Urothelium cell line (cell line): ENCODE measurements at regions not wholly inside any gene's neighbourhood (a gene's known extent, or its start where the extent isn't known, plus 50 kb on each side); places are given as distances from the start of the nearest gene placed in this dataset.
A peak's percentile ranks its signal among the peaks of the same experiment; 100 is the strongest.

Experiments
- DNase-seq: peaks from one replicate; pipeline ENCODE4 v3.0.0; 2011; ENCODE audit warnings: low spot score, mixed read lengths
- FAIRE-seq: peaks from 2 replicates; lab custom pipeline; 2011; peaks lifted over from hg19 to GRCh38; lab: Jason Lieb, UNC

DNA sequence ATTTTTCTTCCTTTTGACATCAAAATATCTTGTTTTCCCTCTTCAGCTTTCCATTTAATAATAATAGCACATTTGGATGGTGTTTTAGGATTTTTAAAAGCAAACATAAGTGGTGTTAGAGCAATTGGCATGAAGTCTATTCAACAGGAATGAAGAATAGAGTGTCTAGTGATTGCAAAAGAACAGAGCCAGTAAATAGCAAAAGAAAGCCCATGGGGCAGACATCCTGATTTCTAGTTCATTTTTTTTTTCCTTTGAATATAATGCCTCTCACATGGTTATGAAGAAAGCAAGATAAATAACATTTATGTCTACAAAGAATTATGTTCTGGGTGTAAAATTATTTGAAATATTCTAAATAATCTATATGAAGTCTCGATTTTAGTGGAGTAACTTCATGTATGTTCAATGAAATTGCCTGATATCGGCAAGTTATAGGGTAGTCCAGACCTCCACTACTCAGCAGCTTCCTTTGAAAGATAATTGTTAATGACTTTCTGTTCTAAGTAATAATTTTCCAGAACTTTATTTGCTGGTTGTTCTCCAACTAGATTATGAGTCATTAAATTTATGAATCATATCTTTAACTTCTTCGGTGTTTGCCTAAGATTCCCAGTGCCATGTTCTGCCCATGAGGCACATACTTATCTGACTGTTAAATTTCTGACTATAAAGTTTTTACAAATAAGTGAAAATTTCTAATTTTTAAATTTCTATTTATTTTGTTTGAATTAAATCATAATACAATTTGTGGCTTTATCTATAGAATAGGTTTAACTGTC lies 587.9 kb downstream of the TLL1 start:
- no peak for DNase-seq
- no peak for FAIRE-seq

DNA sequence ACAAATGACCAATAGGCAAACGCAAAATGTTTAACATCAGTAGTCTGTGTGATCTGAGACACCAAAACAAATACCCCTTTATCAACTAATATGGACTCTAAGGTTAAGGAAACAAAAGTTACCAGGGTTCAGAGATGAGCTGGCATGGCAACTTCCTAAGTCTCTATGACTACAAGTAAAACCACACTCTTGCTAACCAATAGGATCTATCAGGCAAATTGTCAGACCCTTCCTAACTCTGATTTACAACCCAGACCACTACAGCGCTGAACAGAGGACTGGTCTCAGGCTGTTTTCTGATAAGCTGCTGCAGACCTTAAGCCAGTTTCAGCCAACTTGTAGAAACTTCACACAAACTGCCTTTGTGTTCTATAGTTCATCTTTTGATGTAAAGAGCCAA lies 608.0 kb downstream of the TLL1 start:
- no peak for FAIRE-seq

DNA sequence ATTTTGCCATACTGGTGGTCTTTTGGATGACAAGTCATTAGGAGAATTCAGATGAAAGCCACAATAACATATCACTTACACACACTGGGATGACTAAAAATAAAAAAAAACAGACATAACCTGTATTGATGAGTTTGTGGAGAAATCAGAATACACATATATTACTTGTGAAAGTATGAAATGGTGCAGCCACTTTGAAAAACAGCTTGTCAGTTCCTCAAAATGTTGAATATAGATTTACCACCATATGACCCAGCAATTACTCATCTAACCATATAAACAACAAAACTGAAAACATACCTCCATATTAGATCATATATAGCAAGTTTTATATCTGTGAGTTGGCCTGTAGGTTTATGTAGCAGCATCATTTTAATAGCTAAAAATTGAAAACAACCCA lies 608.7 kb downstream of the TLL1 start:
- no peak for FAIRE-seq
- no peak for DNase-seq

More for the DNA sequence above, 608.0 kb downstream of the TLL1 start:
- DNase-seq = no peak

DNA sequence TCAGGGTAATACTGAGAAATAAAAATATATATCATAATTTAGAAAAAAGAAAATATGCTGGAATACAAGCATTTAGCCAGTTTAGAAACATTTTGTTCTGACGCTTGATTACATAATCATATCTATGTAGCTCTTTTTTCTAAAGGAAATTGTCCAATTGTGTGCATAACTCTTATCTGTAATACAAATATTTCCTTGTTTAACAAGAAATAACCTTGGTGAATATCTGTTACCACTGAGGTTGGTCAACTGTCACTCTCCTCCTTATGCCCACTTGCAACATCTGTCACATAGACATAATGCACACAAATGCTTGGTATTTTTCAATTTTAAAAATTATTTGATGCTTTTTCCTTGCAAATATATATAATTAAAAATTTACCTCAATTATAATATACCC lies 609.7 kb downstream of the TLL1 start:
- FAIRE-seq (no peak), DNase-seq (no peak)

DNA sequence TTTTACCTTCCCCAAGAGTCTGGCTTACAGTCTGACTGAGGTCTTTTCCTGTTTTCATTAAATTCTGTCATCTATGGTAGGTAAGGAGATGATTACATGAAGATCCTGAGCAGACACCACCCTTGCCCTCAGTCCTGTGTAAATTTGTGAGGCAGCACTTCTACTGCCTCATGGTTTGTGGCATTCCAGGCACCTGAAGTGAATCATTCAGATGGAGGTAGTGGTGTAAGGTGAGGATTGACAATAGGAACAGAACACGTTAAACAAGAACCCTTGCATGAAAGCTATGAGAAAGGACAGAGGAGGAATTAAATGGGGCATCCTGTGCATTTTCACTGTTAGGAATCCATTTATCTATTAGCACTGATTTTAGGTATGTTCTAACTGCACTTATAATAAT lies 618.6 kb downstream of the TLL1 start:
- DNase-seq (no peak), FAIRE-seq (no peak)

DNA sequence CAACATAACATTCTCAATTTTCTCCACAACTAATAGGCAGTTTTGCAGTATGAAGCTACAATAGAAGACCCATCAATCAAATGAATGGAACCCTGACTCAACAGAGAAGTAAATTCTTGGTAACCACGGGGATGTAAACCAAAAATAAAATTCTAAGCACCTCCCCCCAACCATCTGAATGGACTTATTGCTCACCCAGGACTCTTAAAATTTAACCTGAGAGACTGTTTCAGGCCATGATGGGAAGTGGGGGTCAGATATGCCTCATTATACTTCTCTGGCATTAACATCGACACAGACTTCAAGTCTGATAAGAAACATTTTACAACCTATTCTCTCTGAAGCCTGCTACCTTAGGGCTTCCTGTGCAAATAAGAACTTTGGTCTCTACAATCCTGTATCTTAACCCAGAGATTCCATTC lies 620.9 kb downstream of the TLL1 start:
- DNase-seq = no peak
- no peak for FAIRE-seq

DNA sequence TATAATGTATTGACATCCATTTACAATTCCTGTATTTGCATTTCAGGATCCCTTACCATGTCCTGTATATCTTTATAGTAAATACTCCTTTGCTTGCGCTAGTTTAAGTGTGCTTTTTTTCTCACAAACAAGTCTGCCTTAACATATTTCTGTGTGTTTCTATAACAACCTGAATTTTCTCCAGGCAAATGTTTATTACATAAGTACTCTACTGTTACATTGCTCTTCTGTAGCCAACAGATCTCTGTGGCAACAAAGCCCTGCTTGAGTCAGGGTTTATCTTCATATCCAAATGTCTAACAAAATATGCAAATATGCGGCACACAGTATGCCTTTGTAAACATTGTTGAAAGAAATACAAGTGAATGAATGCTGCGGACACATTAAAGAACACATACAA lies 625.5 kb downstream of the TLL1 start:
- DNase-seq = no peak
- no peak for FAIRE-seq

DNA sequence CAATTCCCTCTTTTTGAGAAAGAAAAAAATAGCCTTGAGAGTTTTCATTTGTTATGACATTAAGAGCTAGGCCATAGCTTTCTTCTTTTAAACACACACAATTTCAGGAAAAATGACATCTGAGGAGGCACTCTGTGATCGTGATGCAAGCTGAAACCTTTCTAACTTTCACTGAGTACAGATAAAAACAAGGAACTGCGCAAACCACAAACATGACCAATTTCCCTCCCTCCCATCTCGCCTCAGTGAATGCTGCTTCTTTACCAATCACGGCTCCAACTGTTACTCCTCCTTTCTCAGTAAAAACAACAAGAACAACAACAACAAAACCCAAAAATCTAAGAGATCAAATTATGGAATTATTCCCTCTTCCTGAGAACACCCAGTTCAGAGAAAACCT lies 626.8 kb downstream of the TLL1 start:
- FAIRE-seq = no peak
- no peak for DNase-seq

DNA sequence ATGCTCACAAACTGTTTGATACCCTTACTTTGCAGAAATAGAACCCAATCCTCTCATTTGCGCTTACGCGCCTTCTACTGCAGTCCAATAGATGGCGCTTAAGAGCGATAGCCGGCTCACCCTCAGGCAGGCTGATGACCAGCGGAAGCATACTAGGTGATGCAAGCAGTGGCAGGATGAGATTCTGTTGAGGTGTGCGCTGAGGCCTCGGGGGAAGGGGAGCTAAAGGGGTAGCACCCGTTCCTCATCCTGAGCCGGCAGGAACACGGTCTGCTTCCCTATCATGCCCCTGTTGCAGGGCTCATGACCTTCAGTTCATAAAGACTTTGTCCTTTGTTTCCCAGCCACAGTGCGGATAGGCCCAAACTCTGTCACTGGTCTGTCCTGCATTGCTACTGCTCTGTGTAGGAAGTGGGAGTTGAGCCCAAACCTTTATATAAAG lies 628.9 kb downstream of the TLL1 start:
- DNase-seq (peak; percentile 39), FAIRE-seq (no peak)

DNA sequence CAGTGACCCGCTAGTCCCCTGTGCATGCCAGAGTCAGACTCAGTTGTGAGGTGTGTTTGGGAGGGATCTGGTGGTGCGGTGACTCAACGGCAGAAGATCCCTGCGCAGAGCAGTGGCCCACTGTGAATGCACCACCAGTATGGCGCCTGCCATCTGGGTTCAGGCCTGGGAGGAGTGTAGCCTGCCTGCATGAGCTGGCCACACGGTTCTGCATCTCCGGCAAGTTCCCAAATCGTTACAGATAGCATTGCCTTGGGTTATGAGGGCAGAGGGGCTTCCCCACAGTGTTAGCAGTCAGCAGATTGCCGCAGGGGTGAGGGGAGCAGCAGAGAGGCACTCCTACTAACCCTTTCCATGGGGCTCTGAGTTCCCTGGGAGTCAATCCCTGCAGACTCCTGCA lies 629.6 kb downstream of the TLL1 start:
- FAIRE-seq (no peak), DNase-seq (no peak)

DNA sequence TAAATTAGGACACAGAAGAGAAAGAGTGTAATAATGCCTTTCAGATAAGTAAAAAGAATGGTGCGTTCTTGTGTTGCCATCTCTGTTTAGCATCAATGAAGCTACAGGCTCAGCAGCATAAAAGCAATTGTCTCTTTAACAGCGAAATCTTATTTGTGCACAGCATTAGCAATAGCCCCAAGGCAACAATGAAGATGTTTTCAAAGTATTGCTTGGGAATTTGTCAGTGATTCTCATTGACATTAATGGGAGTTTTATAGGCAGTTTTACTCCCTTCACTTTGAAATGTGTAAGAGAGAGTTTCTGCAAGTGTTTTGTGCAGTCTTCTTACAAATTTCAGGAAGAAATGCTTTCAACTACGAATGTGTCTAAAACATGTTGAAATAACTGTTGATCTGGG lies 633.0 kb downstream of the TLL1 start:
- FAIRE-seq (no peak), DNase-seq (no peak)

DNA sequence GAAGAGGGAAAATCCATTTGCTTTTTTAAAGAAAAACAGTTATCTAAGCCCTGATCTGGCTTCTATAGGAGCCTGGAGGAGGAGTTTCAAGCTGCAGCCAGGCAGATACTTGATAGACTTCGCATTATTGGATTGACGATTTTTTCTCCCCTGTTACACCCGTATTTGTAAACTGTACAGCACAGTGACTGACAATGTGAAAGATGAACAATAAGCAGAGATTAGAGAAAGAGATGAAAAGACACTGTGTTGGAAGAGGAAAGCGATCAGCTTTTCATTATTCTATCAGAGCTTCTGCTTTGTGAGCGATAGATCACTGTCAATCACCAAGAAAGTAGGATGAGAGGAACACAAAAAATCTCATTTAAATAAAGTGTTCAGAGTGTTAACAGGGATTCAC lies 639.2 kb downstream of the TLL1 start:
- no peak for FAIRE-seq
- DNase-seq = no peak

DNA sequence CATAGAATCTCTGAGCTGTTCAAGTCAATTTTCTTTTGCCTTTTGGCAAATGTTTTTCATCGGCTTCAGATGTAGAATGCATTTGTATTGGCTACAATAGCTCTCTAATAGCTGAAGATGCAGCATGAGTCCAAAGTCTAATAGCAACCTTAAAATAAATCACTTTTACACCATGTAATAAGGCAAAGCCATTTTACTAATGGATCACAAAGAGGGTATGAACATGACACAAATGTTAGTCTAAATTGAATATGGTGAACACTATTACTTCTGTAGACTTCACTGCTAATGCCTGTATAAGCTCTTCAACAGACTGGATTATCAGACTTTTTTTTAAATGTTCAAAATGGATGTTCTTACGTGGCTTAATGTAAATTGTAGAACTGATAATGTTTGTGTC lies 645.3 kb downstream of the TLL1 start:
- no peak for DNase-seq

DNA sequence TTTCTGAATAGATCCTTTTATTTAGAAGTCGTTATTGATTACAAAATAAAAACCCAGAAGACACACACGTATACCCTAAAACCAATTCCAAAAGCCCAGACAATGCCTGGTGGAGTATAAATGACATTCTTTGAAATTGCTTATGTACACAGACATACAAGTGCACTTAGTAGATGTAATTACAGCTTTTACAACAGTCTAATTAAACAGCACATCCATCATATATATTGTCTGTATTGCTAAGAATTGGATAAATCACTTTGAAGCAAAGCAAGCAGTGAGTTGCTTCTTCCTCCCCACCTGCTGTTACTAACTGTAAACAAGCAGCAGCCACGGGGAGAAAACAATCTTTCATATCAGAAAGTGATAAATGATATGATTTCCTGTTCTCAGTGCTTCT lies 645.7 kb downstream of the TLL1 start:
- DNase-seq = no peak

More for the DNA sequence above, 645.3 kb downstream of the TLL1 start:
- no peak for FAIRE-seq

DNA sequence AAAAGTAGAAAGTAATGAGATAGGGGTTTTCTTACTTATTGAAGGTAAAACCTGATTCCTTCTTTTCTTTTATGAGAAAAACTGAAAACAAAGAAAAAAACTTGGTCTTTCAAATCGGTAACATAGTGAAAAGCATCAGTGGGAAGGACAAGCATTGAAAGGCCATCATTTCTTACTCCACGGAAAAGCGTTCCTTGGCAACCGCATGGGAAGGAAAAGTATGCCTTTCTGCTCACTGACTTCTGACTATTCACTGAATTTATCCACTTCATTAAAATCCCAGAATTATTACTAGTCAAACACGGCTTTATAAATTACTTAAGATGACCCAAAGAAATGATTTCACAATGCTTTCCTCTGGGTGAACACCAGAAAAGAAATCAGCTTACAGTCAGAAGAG lies 646.7 kb downstream of the TLL1 start:
- FAIRE-seq (no peak), DNase-seq (no peak)

More for the DNA sequence above, 645.7 kb downstream of the TLL1 start:
- no peak for FAIRE-seq

DNA sequence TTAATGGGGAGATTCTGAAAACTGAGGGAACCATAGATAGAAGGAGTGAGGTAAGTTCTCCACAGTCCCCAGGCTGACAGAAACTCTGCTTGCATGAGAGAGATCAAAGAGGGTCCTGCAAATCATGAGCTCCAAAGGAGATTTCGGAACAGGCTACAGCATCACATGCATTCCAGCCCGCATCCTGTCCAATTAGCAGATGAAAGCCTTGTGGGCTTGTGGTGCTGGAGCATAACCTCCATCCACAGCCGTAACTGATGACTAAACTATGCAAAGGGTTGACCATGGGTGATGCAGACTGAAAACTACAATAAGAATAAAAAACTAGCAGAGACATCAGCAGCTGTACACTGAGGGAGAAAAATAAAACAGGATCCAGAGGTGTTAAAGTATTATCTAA lies 654.5 kb downstream of the TLL1 start:
- peak; percentile 9 for DNase-seq
- no peak for FAIRE-seq

DNA sequence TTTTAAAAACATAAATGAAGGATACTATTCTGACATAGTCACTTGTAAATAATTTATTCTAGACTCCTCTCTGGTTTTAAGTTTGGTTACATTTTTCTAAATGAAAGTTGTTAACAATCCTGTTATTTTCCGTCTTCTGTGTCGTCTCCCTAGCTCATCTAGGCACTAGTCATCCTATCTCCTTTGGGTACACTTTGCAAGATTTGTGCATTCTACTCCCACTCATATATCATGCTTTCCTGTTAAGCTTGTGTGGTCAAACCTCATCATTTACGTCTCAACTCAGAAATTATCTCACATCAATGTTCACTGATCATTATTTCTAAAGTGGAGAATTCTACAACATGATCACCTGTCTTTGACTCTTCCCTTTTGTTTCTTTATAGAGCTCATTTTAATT lies 658.7 kb downstream of the TLL1 start:
- no peak for DNase-seq
- no peak for FAIRE-seq

DNA sequence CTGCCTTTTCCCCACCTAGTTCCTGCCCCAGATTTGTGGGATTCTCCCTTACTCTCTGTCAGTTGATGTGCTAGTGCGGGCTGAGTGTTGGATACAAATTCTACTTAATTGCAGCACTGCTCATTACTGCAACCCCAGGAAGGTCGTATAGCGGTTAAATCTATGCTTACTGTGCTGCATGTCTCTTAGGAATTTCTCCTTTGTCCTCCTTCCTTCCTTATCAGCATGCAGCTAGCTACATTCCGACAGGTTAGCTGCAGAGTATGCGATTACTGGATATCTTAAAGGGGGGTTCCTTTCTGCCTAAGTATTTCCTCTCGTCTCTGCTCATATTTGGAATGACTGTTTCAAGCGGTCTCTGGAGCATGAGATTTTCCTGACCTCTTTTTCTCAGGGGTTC lies 662.8 kb downstream of the TLL1 start:
- DNase-seq (no peak), FAIRE-seq (no peak)

DNA sequence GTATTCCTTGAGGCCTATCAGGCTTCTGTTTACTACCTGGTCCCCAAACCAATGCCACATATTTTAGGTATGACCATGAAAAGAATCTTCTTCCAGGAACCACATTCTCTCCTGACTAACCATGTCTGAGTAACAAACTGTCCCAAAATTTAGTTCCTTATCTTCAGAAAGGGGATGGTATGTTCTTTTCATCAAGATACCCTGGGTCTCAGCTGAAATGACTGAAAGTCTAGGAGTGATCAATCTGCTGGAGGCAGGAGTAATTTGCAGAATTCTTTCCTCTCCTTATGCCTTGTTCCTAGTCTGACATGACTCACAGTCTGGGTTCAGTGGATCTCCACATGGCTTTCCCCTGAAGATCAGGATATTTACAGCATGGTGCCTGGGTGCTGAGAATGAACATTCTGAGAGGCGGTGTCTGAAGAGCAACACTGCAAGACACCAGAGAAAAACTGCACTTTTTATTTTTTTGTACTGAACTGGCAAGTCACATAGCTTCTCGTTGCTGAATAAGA lies 665.5 kb downstream of the TLL1 start:
- FAIRE-seq = no peak
- no peak for DNase-seq

DNA sequence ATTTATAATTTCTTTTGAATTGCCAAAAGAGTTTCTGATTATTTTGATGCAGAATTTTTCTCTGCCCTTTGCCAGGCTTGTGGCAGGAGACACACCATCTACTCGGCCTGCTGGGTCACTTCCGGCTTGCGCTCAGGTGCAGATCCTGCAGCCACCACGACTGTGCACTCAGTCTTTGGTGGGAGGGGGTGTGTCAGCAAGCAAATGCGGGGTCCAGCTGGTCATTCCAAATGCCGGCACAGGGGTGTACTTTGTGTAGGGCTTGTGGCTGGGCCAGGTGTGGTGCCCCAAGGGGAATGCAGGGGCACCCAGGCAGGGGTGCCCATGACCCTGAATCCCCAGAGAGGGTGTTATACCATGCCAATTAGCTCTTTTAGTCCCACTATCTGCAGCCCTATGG lies 673.0 kb downstream of the TLL1 start:
- no peak for FAIRE-seq

DNA sequence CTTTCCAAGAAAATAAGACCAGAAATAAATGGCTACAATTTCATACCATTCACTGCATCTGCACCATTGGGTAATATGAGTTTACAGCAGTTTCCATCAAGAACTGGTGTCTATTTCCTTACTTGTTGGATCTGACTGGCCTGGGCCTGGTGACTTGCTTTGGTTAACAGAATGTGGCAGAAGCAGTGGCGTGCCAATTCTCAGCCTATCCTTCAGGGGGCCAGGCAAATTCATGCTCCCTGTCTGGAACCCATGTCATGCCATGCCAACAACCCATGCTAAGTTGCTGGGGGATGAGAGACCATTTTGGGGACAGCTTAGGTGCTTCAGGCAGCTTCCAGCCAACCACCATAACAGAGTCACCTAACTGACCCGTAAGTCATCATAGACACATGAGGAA lies 656.7 kb downstream of the SPOCK3 start:
- no peak for DNase-seq
- no peak for FAIRE-seq

More for the DNA sequence above, 673.0 kb downstream of the TLL1 start:
- DNase-seq = no peak

DNA sequence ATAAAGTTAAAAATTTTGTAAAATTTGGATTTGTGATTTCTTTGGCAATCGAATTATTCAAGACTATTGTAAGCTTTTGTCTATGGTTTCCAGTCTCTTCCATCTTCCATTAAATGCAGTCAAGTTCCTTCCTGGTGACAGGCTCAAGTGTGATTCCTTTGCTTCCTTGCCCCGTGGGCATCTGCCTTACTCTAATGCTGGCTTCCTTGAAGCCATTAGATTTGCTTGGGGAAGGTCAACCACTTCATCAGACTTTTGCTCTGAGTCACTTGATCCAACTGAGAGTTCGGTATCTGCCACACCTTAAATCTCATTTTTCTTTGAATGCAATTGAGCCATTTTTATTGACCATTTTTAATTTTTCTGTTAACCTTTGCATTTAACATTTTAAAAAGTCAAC lies 648.8 kb downstream of the SPOCK3 start:
- FAIRE-seq (no peak), DNase-seq (no peak)
